HG03442 (cell line): ENCODE measurements at regions not wholly inside any gene's neighbourhood (a gene's known extent, or its start where the extent isn't known, plus 50 kb on each side); places are given as distances from the start of the nearest gene placed in this dataset.

Experiments
- ATAC-seq: cut with Tn5 transposase; IDR thresholded peaks from one replicate; pipeline ENCODE4 v1.9.1; 2021; ENCODE audit warnings: mild to moderate bottlenecking, moderate library complexity; ENCODE audit not compliant: unreplicated experiment

DNA sequence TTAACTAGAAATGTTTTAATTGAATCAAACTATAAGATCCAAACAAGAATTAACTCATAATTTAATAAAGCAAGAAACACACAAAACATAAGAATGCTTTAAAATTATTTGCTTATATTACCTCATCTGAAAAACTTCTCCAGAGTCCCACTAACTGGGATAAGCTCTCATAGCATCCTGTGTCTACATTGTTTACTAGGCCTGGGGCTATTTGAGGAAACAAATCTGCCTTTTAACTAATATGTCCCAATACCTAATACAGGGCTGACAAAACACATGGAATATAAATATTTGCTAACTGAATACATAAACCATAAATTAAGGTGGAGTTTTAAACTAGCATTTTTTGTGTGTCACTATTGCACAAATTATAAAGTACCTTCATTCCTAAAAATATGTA lies 1399.8 kb upstream of the SLC10A2 start:
- ATAC-seq: no peak

DNA sequence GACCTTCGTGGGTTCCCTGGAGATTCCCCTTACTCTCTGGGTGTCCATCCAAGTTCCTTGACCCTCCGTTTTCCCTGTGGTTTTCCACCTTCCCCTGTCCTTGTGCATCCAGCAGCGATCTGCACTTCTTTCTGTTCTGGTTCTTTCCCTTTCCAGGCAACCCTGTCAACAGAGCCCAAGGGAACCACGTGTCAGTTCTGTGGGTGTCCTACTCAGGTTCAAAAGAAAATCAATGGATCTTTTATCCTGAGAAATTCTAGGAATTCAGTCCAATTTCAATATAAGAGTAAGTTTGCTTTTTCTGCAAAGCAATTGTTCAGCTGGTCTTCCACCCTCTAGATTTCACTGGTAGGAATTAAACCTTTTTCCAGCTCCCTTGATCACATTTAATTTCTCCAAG lies 1394.8 kb upstream of the SLC10A2 start:
- ATAC-seq: no peak

DNA sequence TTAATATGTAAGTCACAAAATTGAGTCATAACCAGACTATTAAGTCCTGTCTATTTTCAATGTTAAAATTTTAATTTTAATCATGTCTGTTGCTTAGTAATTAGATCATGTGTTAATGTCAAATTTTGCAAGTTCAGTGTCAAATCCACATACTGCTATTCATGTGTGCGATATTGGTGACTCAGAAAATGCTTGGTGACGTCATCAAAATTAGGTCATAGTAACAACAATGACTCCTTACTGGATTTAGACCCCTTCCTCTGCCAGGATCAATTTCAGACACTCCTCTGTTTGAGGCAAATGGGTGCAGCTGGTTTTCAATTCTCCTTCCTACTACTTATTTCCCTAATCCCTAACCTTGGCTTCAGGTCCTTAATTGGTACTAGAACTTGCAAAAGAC lies 1394.3 kb upstream of the SLC10A2 start:
- ATAC-seq: no peak

DNA sequence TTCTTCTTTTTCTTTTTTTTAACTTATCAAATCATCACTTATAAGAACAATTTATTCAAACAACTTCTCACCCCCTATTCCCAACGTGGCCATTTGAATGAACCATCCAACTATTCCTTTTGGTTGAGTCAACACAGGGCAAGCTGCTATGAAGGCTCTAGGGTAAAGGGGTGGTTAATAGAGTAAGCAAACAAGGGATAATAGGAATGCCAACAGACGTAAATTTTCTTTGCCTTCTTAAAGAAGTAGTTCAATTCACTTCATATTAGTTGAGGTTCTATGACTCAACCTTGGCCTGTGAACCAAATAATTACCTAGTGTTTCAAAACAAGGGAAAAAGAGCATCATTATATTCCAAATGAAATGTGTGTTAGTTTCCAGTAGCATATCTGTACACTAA lies 1383.8 kb upstream of the SLC10A2 start:
- ATAC-seq: no peak

DNA sequence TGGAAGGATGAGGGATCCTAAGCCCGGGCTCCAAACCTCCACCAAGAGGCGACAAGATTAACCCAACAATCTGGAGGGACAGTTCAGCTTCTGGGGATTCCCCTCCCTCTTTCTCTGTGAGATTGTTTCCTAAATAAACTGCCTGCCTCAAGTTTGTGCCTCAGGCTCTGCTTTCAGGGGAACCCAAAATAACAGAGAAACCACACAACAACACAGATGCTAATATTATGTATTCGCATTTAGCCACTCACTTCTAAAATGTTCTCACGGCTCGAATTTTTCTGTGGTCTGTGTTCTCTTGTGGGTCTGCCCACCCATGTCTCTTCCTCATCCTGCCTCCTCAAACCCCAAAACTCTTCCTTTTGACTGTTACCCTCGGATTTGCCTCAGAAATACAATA lies 1381.1 kb upstream of the SLC10A2 start:
- ATAC-seq: no peak

DNA sequence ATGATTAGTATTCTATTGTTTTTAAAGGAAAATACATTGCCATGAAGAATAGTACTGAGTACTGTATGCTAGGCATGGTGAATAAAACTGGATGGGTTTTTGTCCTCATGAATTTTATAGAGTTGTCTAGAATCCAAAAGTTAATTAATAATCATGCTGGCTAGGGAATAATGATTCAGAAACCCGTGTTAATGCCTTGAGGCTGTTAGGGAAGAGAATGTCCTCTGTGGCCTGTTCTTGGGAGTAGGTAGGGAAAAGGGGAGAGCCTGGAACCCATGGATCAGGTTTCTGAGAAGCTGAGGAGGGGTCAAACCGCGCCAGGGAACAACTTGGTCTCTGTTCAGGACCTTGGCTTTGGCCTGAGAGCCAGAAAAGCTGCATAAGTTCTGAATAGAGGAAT lies 1376.3 kb upstream of the SLC10A2 start:
- ATAC-seq: no peak

DNA sequence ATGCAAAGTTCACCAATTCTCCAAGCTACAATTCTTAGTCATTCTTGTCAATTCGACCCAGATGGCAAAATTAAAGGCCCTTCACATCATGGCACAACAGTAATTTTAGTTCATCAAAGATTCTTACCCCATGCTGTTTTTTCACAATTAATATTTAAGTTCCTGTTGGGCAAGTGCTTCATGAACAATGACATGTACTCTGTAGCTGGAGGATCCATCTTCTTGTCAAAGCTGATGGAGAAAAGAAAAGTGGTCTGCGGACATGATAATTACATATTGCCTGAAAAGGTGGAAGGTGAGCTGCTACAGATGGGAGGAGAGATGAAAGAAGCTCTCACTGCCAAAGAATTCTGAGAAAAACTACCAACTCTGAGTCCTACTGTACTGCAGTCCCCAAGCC lies 1370.3 kb upstream of the SLC10A2 start:
- ATAC-seq: no peak

DNA sequence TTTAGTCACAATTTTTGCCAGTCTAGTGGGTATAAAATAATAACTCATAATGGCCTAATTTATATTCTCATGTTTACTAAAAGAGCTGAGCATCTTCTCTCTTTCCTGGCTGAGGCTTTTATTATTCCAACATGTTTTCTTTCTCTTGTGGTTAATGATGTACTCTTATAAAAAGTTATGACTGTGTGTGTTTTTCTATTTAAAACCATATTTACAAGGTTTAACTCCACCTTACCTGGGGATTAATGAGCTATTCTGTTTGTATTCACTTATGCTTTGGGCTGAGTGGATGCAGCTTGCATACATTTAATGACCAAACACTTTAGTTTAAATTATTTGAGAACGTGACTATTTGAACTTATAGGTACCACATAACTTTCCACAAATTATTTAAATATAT lies 1365.7 kb upstream of the SLC10A2 start:
- no peak for ATAC-seq

DNA sequence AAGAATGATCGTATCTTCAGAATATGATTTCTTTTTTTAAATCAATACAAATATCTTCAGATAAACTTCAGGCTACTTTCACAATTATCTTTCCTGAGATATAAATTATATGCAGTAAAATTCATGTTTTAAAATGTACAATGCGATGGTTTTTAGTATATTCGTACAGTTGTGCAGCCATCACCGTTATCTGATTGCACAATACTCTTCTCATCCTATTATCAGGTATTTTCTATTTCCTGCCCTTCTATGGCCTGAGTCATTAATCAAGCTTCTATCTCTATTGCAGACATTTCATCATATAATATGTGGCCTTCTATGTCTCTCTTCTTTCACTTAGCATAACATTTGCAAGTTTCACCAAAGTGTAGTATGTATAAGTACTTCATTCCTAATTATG lies 1360.2 kb upstream of the SLC10A2 start:
- no peak for ATAC-seq

DNA sequence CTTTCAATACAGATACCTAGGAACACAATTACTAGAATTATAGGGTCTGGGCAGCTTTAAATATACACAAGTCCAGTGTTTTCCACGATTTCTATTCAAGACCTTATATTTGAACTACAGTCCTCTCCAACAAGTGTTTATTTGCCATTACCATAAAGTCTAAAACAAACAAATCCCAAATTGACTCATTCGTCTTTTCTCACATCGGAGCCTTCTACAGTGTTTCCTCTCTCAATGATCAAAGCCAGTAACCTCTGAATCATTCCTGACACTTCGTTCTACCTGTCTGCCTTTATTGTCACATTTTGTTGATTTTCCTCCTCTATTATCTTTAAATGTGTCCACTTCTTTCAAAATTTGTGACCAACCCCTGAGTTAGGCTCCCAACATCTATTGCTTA lies 1356.5 kb upstream of the SLC10A2 start:
- no peak for ATAC-seq

DNA sequence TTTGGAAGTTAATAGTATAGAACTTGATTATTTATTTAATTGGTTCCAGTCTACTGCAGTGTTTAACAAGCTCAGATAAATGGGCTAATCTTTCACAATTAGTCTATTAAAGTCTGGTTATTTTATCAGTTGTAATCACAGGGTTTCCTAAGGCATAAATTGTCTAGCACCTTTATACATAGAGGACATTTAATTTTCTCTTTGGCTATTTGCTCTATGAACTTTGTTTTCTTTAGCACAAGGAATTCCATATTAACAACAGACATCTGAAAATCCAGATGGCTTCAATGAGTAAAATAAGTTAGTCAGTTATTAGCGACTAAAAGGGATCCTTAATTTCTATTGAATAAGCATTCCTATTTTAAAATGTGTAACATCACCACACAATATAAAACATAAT lies 1350.8 kb upstream of the SLC10A2 start:
- ATAC-seq: no peak

DNA sequence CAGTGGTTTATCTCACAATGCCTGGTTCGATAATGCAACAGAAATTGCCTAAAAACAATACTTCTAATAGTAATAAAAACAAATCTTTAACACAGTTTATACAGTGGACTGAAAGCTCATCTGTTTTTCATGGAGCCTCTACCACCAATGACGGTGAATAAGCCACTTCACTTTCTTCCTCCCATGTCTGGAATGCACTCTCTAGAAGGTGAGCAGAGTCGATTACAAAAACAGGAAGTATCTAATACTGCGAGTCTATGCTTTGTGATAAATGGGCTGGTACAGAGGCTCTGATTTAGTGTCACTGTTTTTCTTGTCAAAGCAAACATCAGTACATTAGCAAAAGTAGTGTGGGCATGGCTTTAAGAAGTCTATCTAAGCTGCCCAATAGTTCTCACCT lies 1348.6 kb upstream of the SLC10A2 start:
- no peak for ATAC-seq

DNA sequence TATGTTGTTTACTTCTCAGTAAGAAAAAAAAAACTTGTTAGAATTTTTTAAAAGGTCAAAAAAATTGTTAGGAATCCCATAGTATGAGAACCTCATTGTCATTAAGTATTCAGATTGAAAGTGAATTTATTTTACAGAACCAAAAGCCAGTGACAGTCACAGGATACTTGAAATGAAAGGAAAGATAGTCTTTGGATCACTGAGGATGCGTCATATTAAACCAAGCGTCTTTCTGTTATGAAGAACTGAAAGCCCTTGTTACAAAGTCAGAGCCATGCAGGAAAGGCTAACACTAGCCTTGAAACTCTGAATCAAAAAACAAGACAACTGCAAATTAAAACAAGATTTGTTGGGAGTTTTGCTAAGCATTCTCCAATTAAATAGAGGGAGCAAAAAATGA lies 1348.0 kb upstream of the SLC10A2 start:
- no peak for ATAC-seq

DNA sequence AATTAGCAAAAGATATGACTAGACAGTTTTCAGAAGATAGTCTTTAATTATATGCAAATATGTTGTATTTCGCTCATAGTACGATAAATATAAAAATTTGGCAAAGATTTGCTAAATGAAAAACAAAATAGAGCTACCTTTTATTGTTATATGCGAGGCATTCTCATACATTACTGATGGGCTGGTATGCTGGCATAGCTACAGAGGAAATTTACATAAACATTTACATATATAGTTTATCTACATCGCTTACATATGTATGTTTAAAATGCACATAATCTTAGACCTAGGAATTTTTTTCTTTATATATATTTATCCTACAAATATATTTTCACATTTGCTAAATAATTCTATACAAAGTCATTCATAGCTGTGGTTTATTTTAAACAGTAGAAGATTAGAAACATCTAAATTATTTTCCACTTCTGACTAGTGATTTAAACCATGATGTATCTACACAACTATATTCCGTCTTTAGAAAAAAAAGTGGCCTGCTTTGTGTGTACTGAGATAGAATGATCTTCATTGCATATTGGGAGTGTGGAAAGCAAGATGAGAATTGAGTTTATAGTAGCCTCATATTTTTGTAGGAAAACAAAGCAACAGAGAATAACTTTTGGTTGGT lies 1345.0 kb upstream of the SLC10A2 start:
- no peak for ATAC-seq

DNA sequence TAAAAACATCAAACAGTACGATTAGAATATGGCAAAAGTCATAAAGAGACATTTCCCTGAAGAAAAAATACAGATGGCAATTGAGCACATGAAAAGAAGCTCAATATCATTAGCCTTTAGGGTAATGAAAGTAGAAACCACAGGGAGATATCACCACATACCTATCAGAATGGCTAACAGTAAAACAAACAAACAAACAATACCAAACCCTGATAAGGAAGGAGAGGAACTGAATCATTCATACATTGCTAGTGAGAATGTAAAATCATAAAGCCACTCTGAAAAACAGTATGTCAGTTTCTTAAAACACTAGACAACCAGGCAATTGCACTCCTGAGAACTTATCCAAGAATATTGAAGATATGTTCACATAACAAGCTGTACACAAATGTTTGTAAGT lies 1342.5 kb upstream of the SLC10A2 start:
- no peak for ATAC-seq

DNA sequence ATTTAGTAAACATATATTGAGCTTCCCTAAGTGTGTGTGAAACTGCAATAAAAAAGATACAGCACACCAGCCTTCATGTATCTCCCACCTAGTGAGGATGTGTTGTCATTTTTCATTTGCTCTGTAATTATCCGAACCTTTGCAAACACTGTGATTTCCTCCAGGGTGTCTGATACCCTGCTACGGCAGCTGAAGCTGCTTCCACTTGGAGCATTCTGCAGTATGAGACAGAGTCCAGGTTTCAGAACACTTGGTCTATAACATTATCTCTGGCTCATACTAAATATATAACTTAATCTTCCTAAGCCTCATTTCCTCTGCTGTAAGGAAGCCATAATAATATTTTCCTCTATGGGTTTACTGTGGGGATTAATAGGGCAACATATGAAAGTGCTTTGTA lies 1338.1 kb upstream of the SLC10A2 start:
- no peak for ATAC-seq

DNA sequence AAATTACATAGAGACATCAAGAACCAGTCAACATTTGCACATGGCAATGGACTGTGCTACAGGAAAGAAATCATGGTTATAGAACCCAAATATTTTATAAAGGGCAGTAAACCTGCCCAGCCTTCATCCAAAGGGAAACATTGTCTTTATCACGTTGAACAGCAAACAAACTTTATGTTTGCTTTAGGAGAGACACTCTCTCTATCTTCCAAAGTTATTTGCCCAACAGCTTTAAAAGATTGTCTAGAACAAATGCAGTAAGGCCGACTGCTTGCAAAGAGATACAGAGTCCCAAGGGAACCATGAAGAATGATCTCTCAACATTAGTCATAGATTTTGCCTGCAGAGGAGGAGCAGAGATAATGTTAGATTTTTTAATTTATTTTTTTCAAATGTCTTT lies 1323.5 kb upstream of the SLC10A2 start:
- ATAC-seq: no peak

DNA sequence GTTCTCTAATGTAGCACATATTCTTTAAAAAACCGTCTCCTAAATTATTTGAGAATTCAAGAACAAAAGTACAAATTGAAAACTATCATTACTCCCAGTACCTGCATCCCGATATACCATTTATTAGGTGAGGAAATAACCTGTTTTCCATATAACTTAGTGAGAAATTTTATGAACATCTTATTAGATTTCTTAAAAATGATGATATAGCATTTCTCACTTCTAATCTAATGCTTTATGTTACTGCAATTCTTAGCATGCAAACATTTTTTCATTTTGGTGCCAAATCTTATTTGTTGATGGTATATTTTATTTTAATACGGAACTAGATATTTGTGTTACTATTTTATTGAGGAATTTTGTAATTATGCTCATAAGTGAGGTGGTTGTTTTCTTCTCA lies 1321.3 kb upstream of the SLC10A2 start:
- ATAC-seq: no peak

DNA sequence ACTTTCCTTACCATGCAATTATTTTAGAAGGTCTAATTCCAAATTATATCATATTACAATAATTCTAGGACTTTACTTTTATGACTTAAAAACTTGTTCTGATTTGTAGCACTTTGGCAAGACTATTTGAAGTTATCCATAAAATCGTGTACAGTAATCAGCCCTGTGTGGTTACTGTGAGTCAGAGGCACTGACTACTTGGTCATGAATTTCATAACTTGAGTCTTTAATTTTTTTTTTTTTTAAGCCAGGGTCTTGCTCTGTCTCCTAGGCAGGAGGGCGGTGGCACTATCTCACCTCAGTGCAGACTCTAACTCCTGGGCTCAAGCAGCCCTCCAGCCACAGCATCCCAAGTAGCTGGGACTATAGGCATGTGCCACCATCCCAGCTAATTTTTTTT lies 1319.2 kb upstream of the SLC10A2 start:
- no peak for ATAC-seq

DNA sequence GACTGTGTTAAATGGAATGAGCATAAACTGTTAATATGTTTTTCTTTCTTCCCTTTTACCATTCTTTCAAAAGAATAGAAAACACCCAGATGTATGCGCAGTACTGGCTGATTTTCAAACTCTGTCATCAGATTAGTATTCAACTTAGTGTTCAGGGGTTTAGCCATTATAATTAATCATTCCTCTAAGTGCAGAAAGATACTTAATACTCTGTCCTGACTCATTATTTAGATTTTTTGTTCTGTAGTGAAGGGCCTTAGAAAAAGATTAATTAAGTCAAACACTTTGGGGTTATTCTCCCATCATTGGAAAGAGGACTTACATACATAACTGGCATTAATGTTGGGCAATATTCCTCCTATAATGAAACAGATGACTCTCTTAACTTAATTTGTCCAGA lies 1316.7 kb upstream of the SLC10A2 start:
- ATAC-seq: no peak

DNA sequence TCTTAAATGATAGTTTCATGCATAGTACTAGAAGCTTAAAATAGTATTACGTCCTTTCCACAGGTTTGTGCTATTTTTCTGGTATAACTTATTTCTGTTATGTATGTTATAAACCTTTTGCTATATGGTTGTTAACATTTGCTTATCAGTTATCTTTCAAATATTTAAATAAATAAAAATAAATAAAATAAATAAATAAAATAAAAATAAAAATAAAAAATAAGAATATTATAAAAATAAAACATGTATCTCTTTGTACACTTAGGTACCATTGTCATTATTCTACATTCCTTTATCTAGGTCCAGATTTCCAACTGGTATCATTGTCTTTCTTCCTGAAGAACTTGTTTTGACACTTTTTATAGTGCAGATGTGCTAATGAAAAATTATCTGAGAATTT lies 1310.4 kb upstream of the SLC10A2 start:
- no peak for ATAC-seq

DNA sequence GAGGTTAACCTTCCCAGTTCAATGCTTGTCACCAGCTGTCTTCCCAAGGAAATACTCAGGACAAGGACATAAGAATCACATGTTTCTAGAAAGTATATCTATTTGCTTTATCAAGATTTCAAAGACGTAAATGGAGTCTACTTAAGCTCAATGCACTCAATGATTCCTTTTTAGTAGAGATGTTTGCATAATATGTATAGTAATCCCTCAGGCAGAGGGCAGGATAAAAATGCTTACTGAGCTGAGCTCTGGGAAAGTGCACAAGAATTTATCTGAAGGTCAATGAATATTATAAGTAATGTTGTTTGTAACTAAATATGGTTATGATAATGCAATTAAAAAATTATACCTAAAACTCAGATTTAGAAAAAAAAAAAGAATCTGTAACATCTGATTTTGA lies 1309.4 kb upstream of the SLC10A2 start:
- ATAC-seq: no peak

DNA sequence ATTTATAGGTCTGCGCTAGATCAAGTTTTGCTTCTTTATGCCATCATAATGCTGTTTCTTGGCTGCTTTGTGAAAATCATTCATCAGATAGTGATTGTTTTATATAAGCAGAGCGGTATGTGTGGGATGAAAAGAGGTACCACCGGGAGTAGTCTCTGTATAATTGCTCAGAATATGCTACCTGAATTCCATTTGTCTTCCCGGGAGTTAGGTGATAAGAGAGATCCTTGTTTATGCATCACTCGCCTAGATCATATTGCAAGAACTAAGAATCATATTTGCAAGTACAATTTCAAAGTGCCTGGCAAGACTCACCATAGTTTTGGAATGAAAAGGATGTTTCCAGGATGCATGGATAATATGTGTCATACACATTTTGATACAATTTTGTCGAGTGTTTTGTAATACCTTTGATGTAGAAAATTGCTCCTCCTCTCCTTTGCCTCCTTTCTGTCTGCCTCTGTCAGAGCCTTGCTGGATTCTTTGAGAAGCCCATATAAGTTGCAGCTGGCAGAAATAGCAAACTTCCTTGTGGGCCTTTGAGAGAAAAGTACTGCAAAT lies 1306.0 kb upstream of the SLC10A2 start:
- no peak for ATAC-seq
